DND-41 (cell line): ENCODE measurements at regions not wholly inside any gene's neighbourhood (a gene's known extent, or its start where the extent isn't known, plus 50 kb on each side); places are given as distances from the start of the nearest gene placed in this dataset.

Experiments
- EZH2 ChIP-seq: IDR thresholded peaks from 3 replicates; pipeline ENCODE4 v1.6.1; 2012; ENCODE audit warnings: borderline replicate concordance, low read depth, mild to moderate bottlenecking, moderate library complexity, low read length, inconsistent platforms; ENCODE audit not compliant: severe bottlenecking
- TF ChIP-seq, protein P1 (sequence below): IDR thresholded peaks from 2 replicates; pipeline ENCODE4 v1.5.1; 2012; ENCODE audit warnings: borderline replicate concordance, low read length, moderate library complexity, mild to moderate bottlenecking; ENCODE audit not compliant: poor library complexity, severe bottlenecking; ENCODE audit errors: extremely low read depth

DNA sequence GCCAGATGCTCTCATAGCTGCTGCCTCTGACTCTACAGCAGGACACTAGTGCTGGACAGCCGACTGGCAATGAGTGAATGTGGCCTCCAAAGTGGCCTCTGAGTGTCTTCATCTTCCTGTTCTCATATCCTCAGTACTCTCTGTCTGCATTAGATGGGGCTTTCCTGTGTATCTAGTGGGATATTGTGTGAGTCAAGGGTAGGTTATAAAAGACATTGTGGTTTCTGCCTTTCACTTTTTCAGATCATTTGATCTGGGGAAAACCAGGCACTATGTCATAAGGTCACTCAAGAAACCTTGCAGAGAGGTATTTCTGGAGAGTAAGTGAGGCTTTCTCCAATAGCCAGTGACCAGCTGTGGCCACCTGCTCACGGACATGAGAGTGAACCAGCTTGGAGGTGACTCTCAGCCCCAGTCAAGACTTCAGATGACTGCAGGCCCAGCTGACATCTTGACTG is 333.6 kb upstream of the NCAM1 start:
- TF ChIP-seq, protein P1, sequence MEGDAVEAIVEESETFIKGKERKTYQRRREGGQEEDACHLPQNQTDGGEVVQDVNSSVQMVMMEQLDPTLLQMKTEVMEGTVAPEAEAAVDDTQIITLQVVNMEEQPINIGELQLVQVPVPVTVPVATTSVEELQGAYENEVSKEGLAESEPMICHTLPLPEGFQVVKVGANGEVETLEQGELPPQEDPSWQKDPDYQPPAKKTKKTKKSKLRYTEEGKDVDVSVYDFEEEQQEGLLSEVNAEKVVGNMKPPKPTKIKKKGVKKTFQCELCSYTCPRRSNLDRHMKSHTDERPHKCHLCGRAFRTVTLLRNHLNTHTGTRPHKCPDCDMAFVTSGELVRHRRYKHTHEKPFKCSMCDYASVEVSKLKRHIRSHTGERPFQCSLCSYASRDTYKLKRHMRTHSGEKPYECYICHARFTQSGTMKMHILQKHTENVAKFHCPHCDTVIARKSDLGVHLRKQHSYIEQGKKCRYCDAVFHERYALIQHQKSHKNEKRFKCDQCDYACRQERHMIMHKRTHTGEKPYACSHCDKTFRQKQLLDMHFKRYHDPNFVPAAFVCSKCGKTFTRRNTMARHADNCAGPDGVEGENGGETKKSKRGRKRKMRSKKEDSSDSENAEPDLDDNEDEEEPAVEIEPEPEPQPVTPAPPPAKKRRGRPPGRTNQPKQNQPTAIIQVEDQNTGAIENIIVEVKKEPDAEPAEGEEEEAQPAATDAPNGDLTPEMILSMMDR: no peak
- TF ChIP-seq EZH2: no peak
